Esophagus (tissue), 2 donors: ENCODE measurements at regions not wholly inside any gene's neighbourhood (a gene's known extent, or its start where the extent isn't known, plus 50 kb on each side); places are given as distances from the start of the nearest gene placed in this dataset.
A peak's percentile ranks its signal among the peaks of the same experiment; 100 is the strongest.

Source experiments
- H3K27ac ChIP-seq, 2 donors: one replicate each; pipeline ENCODE4 v1.5.1; 2013; ENCODE audit warnings: low read depth in 2 of 2, mild to moderate bottlenecking in 2 of 2, inconsistent platforms in 1 of 2, low read length in 1 of 2, moderate library complexity in 1 of 2
- H3K27me3 ChIP-seq, 2 donors: one replicate each; pipeline ENCODE4 v1.6.1; 2013; ENCODE audit warnings: low read length in 2 of 2, control low read depth in 1 of 2, mild to moderate bottlenecking in 1 of 2; ENCODE audit not compliant: insufficient read depth in 2 of 2, control insufficient read depth in 1 of 2
- H3K36me3 ChIP-seq, 2 donors: one replicate each; pipeline ENCODE4 v1.6.1; 2013; ENCODE audit warnings: low read length in 1 of 2; ENCODE audit not compliant: control insufficient read depth in 2 of 2, insufficient read depth in 2 of 2
- H3K4me1 ChIP-seq, 2 donors: one replicate each; pipeline ENCODE4 v1.6.1; 2013; ENCODE audit warnings: low read length in 1 of 2; ENCODE audit not compliant: control insufficient read depth in 2 of 2, insufficient read depth in 2 of 2
- H3K4me3 ChIP-seq, 2 donors: one replicate each; pipeline ENCODE4 v1.5.1; 2013; ENCODE audit warnings: low read length in 2 of 2, mild to moderate bottlenecking in 2 of 2, low read depth in 1 of 2, moderate library complexity in 1 of 2
- H3K9me3 ChIP-seq, 2 donors: one replicate each; pipeline ENCODE4 v1.6.1; 2013; ENCODE audit warnings: mild to moderate bottlenecking in 2 of 2, low read depth in 1 of 2, low read length in 1 of 2, moderate library complexity in 1 of 2; ENCODE audit not compliant: control insufficient read depth in 2 of 2, insufficient read depth in 1 of 2
- WGBS, 2 donors: extraction: QIAGEN DNeasy Blood & Tissue Kit; methylation state at CpG; one replicate each; pipeline ENCODE4 v1.1.7; 2013; 5-methylcytosine and 5-hydroxymethylcytosine counted together
- donor health status: healthy with polysubstance abuse.
- donor health status: Bipolar disorder and iron deficiency.

GRCh38 chr1:228935198-228935663 is 200.0 kb downstream of the RHOU start:
- no peaks in the 10 kb centered on the region for H3K9me3 ChIP-seq
- 82 to 86% methylated on average over 4 of the region's 4 CpGs for WGBS, 2 donors

DNA sequence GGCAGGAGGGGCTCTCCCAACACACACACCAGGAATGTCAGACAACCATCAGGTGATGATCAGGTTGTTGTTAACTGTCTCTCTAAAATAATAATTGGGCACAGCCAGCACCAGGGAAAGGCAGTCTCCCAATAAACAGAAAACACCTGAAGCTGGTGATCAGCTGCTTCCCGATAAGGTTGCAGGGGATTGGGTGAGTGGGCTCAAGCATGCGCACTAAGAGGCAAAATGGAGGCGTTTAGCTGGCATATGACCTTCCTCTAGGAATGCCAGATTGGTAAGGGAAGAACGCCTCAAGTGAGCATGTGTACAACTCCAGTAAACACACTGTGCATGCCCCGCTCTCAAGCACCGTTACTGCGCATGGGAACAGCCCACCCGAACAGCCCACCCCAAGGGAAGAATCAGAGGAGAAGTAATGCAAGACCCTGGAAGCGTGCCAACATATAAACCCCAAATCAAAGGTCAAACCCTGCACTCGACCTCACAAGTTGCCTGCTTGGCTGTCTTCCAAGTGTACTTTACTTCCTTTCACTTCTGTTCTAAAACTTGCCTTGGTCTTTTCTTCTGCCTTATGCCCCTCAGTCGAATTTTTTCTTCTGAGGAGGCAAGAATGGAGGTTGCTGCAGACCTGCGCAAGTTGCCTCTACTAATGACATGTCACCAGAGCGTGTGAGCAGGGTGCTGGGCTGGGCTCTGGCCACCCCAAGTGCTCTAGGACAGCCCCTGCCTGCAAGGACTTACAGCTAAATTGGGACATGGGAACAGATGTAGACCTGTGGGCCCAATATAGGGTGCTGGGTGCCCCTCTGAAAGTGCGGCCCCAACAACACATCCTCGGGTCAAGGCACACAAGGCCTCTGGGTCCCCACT is 200.8 kb downstream of the RHOU start:
- H3K4me1 ChIP-seq, result no peaks in the 10 kb centered on the region
- 68 to 74% methylated on average over 15 of the region's 15 CpGs for WGBS, 2 donors

More at GRCh38 chr1:228935198-228935663, 200.0 kb downstream of the RHOU start:
- H3K27ac ChIP-seq, result no peak overlapping the region
- no peak overlapping the region for H3K4me3 ChIP-seq
- H3K4me1 ChIP-seq, result no peaks in the 10 kb centered on the region
- H3K27me3 ChIP-seq, result no peaks in the 10 kb centered on the region
- H3K36me3 ChIP-seq, result no peaks in the 10 kb centered on the region

DNA sequence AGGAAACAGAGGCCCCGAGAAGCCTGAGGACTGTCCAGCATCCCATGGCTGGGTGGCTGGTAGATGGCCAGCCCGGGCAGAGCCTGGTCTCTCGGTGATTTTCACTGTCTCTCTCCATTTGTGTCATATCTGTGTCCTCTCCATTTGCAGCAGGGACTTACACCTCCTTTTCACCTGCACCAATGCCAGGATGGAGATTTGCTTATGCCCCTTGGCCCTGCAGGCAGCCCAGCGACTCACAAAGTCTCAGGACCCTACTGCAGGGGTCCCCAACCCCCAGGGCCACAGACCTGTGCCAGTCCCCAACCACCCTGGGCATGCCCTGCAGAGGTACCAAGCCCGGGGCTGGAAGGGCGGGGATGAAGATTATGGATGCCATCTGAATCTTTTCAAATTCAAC is 201.6 kb downstream of the RHOU start:
- Histone ChIP-seq H3K27ac (no peak overlapping the region), H3K36me3 (no peaks in the 10 kb centered on the region), H3K9me3 (no peaks in the 10 kb centered on the region), H3K4me3 (no peak overlapping the region), H3K27me3 (no peaks in the 10 kb centered on the region), H3K4me1 (no peaks in the 10 kb centered on the region)
- 83 to 91% methylated on average over 6 of the region's 6 CpGs for WGBS, 2 donors

More for the DNA sequence above, 200.8 kb downstream of the RHOU start:
- H3K4me3 ChIP-seq, result no peak overlapping the region
- no peak overlapping the region for H3K27ac ChIP-seq
- H3K36me3 ChIP-seq, result no peaks in the 10 kb centered on the region
- no peaks in the 10 kb centered on the region for H3K9me3 ChIP-seq
- no peaks in the 10 kb centered on the region for H3K27me3 ChIP-seq

- Histone ChIP-seq H3K27me3 (no peaks in the 10 kb centered on the region), H3K4me1 (no peaks in the 10 kb centered on the region), H3K36me3 (no peaks in the 10 kb centered on the region), H3K4me3 (no peak overlapping the region), H3K9me3 (no peaks in the 10 kb centered on the region), H3K27ac (no peak overlapping the region)
- WGBS, 2 donors, result 91 to 92% methylated on average over 12 of the region's 12 CpGs
Measured at GRCh38 chr1:228937351-228937750, 202.1 kb downstream of the RHOU start.

DNA sequence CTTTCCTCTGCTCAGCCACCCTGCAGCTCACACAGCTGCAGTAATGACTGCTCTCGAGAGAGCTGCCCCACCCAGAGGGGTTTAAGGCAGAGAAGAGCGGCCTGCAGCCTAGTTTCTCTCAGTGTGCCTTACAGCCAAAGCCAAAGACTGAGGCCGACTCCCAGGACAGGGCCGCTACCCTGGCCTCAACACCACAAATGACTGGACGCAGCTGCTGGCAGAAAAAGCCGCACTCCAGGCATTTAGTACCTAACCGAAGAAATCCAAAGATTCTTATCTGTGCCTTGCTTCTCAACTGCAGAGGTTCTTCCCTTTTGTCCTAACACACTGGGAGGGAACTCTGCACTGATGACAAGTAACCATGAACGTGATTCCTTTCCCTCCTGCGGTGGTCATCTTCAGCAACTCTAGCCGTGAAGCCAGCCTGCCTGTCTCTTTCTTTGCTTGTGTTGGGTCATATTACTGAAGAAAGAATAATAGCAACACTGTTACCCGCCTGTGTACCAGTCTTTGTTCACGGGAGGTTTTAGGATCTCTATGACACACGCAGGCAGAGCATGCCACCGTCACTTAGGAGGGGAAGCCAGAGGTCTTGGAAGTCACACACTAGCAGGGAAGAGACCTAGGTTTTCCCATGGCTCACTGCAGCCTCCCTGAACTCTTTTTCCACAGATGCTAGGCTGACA is 202.7 kb downstream of the RHOU start:
- WGBS, 2 donors, result 61 to 68% methylated on average over 14 of the region's 14 CpGs
- H3K4me1 ChIP-seq, result no peaks in the 10 kb centered on the region
- no peak overlapping the region for H3K4me3 ChIP-seq
- H3K27ac ChIP-seq, result peak overlapping the region; percentile 51 to 63
- no peaks in the 10 kb centered on the region for H3K36me3 ChIP-seq
- H3K27me3 ChIP-seq, result no peaks in the 10 kb centered on the region
- no peaks in the 10 kb centered on the region for H3K9me3 ChIP-seq

- H3K27me3 ChIP-seq, result no peaks in the 10 kb centered on the region
- no peak overlapping the region for H3K4me3 ChIP-seq
- H3K27ac ChIP-seq, result peak overlapping the region; percentile 51 to 63
- H3K36me3 ChIP-seq, result no peaks in the 10 kb centered on the region
- H3K9me3 ChIP-seq, result no peaks in the 10 kb centered on the region
- no peaks in the 10 kb centered on the region for H3K4me1 ChIP-seq
- WGBS, 2 donors, result 62 to 64% methylated on average over 8 of the region's 8 CpGs
Measured at GRCh38 chr1:228938537-228938901, 203.2 kb downstream of the RHOU start.

DNA sequence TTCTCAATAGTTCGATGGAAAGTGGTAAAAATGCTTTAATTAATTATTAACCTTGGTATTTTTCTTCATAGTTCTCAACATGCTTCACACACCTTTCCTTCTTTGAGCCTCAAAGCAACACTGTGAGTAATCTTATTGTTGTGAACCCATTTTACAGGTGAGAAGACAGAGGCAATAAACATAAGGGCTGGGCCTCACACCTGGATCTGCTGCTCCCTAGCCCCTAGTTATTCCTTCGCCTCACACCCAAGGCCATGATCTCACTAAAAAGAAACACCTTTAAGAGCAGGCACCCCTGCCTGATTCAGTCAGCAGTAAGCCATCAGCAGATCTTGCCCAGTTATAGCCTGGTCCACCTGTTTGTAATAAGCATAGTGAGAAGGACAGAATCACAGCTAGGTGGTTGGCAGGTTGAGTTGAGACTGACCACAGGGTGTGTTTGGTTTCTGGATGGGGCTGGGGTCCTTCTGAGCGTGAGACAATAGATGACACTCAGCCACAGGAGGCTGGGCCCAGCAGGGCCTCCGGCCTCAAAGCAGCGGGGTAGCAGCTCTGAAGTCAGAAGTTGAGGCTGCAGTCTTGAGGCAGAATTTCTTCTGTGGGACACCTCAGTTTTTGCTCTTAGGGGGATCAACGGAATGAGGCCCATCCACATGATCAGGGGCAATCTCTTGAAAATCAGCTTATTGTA is 203.9 kb downstream of the RHOU start:
- H3K4me3 ChIP-seq, result no peak overlapping the region
- H3K27me3 ChIP-seq, result no peaks in the 10 kb centered on the region
- no peaks in the 10 kb centered on the region for H3K4me1 ChIP-seq
- no peaks in the 10 kb centered on the region for H3K36me3 ChIP-seq
- H3K27ac ChIP-seq, result no peak overlapping the region
- no peaks in the 10 kb centered on the region for H3K9me3 ChIP-seq
- 82 to 88% methylated on average over 6 of the region's 6 CpGs for WGBS, 2 donors

DNA sequence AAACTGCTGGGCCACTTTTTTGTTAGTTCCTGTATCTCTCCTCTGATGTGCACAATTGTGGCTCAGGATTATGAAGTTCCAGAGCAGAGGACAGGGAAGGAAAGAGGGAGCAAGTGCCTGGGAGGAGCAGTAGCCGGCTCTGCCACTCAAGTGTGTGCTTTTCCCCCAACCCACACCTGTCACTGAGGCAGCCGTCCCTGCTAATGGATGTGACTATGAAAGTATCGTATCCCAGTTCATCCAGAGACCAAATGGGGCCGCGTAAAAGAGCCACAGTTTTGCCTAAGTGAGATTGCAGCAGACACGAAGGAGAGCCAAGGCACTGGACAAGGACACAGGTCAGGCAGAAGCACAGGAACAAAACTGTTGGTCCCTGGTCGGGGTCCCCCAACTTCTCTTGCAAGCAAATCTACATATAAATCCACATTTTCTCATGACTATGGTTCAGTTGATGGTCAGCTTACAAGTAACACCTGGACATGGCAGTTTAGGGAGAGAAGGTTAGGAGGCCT is 204.7 kb downstream of the RHOU start:
- no peaks in the 10 kb centered on the region for H3K36me3 ChIP-seq

GRCh38 chr1:228940526-228940925 is 205.2 kb downstream of the RHOU start:
- WGBS, 2 donors, result 90 to 92% methylated on average over 6 to 7 of the region's 7 CpGs
- no peaks in the 10 kb centered on the region for H3K27me3 ChIP-seq
- no peak overlapping the region for H3K27ac ChIP-seq
- peaks cover 0 to 3% of the 10 kb centered on the region in 2 donors for H3K4me1 ChIP-seq
- no peaks in the 10 kb centered on the region for H3K36me3 ChIP-seq
- no peaks in the 10 kb centered on the region for H3K9me3 ChIP-seq
- no peak overlapping the region for H3K4me3 ChIP-seq

More for the DNA sequence above, 204.7 kb downstream of the RHOU start:
- no peaks in the 10 kb centered on the region for H3K27me3 ChIP-seq
- 92 to 97% methylated on average over 7 of the region's 7 CpGs for WGBS, 2 donors
- H3K9me3 ChIP-seq, result no peaks in the 10 kb centered on the region
- H3K27ac ChIP-seq, result no peak overlapping the region
- H3K4me1 ChIP-seq, result peaks cover 0 to under 1% of the 10 kb centered on the region in 2 donors
- H3K4me3 ChIP-seq, result no peak overlapping the region
